GM23338 (cell line): ENCODE measurements at regions not wholly inside any gene's neighbourhood (a gene's known extent, or its start where the extent isn't known, plus 50 kb on each side); places are given as distances from the start of the nearest gene placed in this dataset.

Experiments used
- CTCF ChIP-seq, 2 experiments: fragments of 200-600 bp in 1 of 2; sonication (generic) in 1 of 2; conservative IDR thresholded peaks; 2 replicates each; pipeline versions ENCODE4 v1.5.1 to v1.6.1; 2016 to 2017; ENCODE audit warnings: antibody characterized with exemption in 2 of 2, low read depth in 2 of 2, mild to moderate bottlenecking in 2 of 2, moderate library complexity in 1 of 2
- EZH2 ChIP-seq: fragments of 200-600 bp; sonication (generic); IDR thresholded peaks from one replicate; pipeline ENCODE4 v1.8.0; 2017; ENCODE audit warnings: antibody characterized with exemption, mild to moderate bottlenecking, low read depth; ENCODE audit not compliant: unreplicated experiment
- TF ChIP-seq, protein P1 (sequence below): IDR thresholded peaks from one replicate; pipeline ENCODE4 v1.6.1; 2018; ENCODE audit warnings: antibody characterized with exemption; ENCODE audit not compliant: unreplicated experiment

- TF ChIP-seq CTCF (conservative IDR thresholded peaks at IDR 0.05; ENCODE audit: low read depth in 2 of 2) (no peak), EZH2 (no peak)
- TF ChIP-seq, protein P1, sequence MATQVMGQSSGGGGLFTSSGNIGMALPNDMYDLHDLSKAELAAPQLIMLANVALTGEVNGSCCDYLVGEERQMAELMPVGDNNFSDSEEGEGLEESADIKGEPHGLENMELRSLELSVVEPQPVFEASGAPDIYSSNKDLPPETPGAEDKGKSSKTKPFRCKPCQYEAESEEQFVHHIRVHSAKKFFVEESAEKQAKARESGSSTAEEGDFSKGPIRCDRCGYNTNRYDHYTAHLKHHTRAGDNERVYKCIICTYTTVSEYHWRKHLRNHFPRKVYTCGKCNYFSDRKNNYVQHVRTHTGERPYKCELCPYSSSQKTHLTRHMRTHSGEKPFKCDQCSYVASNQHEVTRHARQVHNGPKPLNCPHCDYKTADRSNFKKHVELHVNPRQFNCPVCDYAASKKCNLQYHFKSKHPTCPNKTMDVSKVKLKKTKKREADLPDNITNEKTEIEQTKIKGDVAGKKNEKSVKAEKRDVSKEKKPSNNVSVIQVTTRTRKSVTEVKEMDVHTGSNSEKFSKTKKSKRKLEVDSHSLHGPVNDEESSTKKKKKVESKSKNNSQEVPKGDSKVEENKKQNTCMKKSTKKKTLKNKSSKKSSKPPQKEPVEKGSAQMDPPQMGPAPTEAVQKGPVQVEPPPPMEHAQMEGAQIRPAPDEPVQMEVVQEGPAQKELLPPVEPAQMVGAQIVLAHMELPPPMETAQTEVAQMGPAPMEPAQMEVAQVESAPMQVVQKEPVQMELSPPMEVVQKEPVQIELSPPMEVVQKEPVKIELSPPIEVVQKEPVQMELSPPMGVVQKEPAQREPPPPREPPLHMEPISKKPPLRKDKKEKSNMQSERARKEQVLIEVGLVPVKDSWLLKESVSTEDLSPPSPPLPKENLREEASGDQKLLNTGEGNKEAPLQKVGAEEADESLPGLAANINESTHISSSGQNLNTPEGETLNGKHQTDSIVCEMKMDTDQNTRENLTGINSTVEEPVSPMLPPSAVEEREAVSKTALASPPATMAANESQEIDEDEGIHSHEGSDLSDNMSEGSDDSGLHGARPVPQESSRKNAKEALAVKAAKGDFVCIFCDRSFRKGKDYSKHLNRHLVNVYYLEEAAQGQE, result no peak
Observed at GRCh38 chr14:58717813-58718212, 80.1 kb downstream of the DACT1 start.
